GDM1 (cell line): ENCODE measurements at regions not wholly inside any gene's neighbourhood (a gene's known extent, or its start where the extent isn't known, plus 50 kb on each side); places are given as distances from the start of the nearest gene placed in this dataset.
"Not testable (repeated sequence)": the region's sequence is repeated elsewhere in the genome, so short reads cannot be mapped to it uniquely, and the experiment has no call there.

Experiments used
- DNase-seq: peaks from one replicate; lab custom pipeline; 2025; lab: John Stamatoyannopoulos, UW

GRCh38 chr9:80732506-80732905 is 956.8 kb downstream of the TLE1 start:
- no peak for DNase-seq

DNA sequence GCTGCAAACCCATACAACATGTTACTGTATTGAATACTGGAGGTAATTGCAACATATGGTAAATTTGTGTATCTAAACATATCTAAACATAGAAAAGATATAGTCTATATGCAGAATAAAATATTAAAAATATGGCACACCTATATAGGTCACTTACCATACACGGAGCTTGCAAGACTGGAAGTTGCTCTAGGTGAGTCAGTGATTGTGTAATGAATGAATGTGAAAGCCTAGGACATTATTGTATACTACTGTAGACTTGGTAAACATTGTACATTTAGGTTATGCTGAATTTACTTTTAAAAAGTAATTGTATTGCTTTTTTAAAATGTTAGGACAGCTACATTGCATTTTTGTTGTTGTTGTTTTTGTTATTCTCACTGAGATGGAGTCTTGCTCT is 968.8 kb downstream of the TLE1 start:
- no peak for DNase-seq

DNA sequence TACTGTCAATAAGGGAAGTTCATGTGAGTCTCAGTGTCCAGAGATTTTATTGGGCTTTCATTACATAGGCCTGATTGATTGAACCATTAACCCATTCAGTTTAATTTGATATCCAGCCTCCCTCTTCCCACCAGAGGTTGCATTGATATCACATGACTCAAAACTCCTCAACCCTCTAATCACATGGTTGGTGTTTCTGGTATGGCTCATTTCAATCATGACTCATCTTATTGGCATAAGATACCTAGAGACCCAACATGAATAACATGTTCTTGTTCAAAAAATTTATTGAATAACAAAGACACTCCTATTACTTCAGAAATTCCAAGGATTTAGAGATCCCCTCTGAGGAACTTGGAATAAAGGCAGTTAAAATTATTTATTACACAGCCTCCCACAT is 982.2 kb downstream of the TLE1 start:
- DNase-seq = no peak

GRCh38 chr9:80701061-80701460 is 988.3 kb downstream of the TLE1 start:
- DNase-seq = no peak

- no peak for DNase-seq
Measured at GRCh38 chr9:80699511-80699998, 989.8 kb downstream of the TLE1 start.

- no peak for DNase-seq
Measured at GRCh38 chr9:80698725-80699410, 990.5 kb downstream of the TLE1 start.

DNA sequence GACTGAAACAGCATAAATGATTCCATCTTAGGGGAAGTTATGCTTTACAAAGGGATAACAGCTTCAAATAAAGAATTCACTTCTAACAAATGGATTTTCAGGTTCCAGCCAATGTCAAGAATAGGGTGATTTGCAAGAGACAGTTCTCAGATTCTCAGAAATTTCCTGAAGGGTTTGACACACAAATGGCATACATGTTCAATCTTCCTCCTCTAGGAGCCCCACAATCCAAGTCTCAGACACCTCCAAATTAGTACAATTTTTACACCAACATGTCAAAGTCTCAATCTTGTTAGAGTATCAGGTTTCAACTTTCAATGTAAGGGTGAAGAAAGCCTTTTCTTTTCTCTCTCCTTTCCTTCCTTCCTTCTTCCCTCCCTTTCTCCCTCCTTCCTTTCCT is 996.6 kb downstream of the TLE1 start:
- DNase-seq = no peak

DNA sequence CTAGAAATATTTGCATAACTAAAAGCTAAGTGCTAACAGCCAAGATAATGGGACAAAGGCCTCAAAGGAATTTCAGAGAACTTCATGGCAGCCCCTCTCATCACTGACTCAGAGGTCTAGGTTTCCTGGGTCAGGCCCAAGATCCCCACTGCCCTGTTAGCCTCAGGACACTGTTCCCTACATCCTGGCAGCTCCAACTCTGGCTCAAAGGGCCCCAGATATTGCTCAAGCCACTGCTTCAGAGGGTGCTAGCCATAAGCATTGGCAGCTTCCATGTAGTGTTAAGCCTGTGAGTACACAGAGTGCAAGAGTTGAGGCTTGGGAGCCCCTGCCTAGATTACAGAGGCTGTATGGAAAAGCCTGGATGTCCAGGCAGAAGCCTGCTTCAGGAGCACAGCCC is 998.1 kb downstream of the TLE1 start:
- no peak for DNase-seq

DNA sequence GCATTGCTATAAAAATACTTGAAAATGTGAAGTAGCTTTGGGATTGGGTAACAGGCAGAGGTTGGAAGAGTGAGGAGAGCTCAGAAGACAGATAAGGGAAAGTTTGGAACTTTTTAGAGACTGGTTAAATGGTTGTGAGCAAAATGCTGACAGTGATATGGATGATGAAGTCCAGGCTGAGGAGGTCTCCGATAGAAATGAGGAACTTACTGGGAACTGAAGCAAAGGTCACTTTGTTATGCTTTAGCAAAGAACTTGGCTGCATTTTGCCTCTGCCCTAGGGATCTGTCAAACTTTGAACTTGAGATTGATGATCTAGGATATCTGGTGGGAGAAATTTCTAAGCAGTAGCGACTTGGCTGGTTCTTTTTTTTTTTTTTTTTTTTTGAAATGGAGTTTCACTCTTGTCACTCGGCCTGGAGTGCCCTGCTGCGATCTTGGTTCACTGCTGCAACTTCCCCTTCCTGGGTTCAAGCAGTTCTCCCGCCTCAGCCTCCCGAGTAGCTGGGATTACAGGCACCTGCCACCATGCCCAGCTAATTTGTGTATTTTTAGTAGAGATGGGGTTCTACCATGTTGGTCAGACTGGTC is 998.9 kb downstream of the TLE1 start:
- DNase-seq = no peak

DNA sequence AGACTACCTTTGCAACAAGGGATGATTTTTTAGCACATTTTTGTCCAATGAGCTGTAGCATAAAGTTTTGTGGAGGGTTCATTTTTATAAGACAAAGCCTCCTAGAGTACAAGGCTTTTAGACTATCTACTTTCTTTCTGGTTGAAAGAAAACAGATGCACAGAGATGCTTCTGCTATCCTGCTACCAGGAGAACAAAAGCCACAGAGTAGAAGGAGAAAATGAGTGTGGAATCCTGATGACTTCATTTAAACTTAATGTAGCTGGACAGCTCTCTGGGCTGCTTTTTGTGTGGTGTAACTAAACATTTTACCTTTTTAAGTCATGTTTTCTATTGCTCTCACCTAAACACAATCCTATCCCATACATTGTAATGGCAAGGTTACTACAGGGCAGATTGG is 1009.4 kb downstream of the TLE1 start:
- no peak for DNase-seq

DNA sequence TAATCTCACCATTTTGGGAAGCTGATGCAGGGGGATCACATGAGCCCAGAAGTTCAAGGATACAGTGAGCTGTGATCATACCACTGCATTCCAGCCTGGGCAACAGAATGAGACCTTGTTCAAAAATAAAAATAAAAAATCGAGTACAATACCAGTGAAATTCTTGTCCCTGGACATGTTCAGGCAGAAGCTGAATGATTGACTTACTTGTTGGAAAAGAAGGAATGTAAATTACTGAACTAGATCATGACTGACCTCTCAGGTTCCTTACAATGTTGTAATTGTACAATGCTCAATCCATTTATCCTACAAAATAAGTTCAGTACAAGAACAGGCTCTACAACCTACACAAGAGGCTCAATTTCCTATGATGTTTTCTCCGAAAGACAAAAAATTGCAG is 1010.4 kb downstream of the TLE1 start:
- DNase-seq = no peak

- no peak for DNase-seq
Measured at GRCh38 chr9:80673496-80673895, 1015.9 kb downstream of the TLE1 start.

GRCh38 chr9:80665479-80665878 is 1023.9 kb downstream of the TLE1 start:
- no peak for DNase-seq

DNA sequence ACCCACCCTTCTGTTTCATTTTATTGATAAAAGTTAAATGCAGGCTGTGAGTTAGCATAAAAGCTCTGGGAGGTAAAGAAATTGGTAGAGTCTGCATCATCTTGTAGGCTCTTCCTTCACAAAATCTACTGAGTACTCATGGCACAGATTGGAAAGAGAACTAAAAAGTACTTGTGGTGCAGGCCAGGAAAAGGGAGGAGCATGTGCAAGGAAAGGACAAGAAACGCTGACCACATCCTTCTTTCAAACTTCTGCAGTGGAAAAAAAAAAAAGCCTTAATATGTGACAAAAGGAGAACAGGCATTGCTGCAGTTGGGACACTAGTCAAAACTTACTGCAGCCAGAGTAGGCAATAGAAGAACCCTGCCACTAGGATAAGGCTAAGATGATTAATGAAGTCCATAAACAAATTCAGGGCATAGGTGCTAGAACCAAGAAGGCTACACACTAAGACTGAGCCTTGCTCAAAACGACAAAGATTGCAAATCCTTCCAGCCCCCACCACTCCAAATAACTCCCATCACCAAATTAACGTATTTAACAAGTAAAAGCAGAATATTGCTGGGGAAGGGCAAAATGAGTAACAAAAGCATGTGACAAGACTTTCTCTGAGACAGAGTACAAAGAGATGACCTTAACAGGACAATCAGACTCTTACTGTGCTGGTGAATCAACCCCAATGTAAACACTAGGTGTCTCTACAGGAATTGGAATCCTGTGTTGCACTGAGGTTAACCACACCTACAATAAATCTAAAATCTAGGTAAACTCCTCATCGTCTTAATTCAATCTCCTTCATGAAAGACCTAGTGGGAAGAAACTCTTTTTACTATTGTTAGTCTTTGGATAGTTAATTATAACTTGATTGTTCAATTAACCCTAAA is 1024.8 kb downstream of the TLE1 start:
- no peak for DNase-seq

GRCh38 chr9:80659751-80660150 is 1029.6 kb downstream of the TLE1 start:
- not testable (repeated sequence) for DNase-seq

DNA sequence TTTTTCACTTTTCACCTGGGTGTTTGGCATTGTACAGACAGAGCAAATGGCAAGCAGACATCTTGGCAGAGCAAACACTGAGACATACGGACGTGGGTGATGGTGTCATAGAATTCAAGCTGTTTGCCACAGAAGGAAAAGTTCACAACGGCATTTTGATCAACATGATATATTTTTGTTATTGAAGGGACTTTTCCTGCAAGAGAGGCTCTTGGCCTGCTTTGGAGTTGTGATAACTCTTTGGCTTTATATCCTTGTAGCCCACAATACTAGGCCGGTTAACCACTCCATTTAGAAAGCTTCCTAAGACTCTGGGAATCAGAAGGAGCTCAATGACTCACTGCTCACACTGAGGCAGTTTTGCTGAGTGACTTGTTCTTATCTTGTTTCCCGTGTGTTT is 1038.3 kb downstream of the TLE1 start:
- no peak for DNase-seq

DNA sequence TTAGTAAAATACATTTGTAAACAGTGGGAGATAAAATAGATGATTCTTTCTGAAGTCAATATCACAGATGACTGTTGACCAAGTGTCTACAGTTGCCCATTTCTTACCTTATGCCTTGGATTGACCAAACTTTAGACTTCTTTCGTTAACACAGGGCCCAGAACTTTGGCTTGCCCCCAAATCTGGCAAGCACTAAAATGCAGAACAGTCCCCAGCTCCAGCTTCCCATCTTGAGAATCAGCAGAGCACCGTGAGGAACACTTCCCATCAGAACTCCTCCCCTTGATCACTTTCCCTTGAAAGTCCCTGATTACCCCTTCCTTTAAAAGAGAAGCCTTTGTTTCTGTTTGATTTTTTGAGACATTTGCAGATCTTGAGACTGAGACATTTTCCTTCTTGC is 1039.9 kb downstream of the TLE1 start:
- no peak for DNase-seq

DNA sequence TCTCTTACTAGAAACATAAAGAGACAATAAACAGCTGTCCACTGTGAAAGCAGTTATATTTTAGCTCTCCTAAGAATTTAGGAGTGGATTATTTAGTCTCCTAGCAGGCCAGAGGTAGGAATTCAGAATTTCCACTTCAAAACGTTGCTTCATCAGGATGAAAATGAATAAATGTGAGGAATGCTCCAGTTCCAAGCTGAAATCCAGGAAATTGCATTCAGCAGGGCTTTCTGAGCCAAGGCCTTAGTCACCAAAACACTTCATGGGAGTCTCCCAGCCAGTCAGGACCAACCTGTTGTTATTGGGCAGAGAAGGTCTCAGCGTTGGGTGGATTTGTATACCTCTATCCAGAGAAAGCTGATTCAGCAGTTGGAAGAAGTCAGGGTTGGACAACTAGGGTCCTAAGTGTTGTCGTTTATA is 1040.3 kb downstream of the TLE1 start:
- DNase-seq = no peak

GRCh38 chr9:80648336-80648735 is 1041.0 kb downstream of the TLE1 start:
- DNase-seq = no peak

GRCh38 chr9:80646211-80646610 is 1043.1 kb downstream of the TLE1 start:
- DNase-seq = no peak

DNA sequence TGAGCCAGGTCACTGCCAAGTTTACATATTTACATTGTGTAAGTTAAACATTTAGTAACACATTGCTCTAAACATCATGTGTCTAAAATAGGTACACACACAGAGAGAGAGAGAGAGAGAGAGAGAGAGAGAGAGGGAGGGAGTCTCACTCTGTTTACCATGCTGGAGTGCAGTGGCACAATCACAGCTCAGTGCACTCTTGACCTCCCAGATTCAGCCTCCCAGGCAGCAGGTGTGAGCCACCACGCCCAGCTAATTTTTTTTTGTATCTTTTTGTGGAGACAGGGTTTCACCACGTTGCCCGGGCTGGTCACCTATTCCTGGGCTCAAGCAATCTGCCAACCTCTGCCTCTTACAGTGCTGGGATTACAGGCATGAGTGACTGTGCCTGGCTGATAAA is 1045.3 kb downstream of the TLE1 start:
- no peak for DNase-seq

DNA sequence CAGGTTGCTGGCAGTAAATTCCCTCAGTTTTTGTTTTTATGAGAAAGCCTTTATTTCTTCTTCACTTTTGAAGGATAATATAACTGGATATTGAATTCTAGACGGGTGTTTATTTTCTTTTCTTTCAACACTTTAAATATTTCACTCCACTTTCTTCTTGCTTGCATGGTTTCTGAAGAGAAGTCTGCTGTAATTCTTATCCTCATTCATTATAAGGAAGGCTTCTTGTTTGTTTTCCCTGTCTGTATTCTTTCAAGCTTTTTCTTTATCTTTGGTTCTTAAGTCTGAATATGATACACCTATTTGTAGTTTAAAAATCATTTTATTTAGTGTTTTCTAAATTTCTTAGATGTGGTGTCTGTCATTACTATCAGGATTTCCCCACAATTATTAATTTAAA is 1054.3 kb downstream of the TLE1 start:
- no peak for DNase-seq

DNA sequence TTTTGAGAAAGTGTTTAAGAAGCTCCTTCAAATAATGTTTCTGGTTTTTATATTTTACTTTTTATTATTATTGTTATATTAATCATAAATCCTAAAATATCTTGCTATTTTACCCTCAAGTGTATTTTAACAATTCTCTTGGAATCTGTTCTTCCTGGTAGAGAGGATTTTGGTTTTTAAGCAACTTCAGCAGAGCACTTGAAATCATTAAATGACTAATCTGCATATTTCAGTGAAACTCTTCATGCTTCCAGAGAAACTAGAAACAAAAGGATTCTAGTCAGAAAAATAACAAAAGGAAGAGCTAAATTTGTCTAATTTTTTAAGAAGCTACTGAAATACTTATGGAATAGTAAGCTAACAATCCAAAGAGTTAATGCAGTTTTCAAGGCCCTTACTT is 1057.3 kb downstream of the TLE1 start:
- DNase-seq = no peak
